ENCODE measurements at regions not wholly inside any gene's neighbourhood (a gene's known extent, or its start where the extent isn't known, plus 50 kb on each side); places are given as distances from the start of the nearest gene placed in this dataset.

GRCh38 chr11:133697161-133697560, 148.2 kb downstream of the SPATA19 start:
- FAIRE-seq (no peak), DNase-seq (no peak)
- H3K36me3 ChIP-seq (ENCODE audit: control insufficient read depth in 3 of 3, insufficient read depth in 2 of 3, low read depth in 1 of 3, low read length in 3 of 3), result no peaks in the 10 kb centered on the region
- no peak overlapping the region for H3K4me3 ChIP-seq (ENCODE audit: low read depth in 1 of 3, low read length in 3 of 3)
- no peaks in the 10 kb centered on the region for H3K4me1 ChIP-seq (ENCODE audit: control insufficient read depth in 3 of 3, insufficient read depth in 2 of 3, low read depth in 1 of 3, low read length in 2 of 3)
- no peak overlapping the region for H3K27ac ChIP-seq (ENCODE audit: low read depth in 1 of 3, low read length in 2 of 3)
- H3K27me3 ChIP-seq (ENCODE audit: control insufficient read depth in 3 of 3, insufficient read depth in 3 of 3, low read length in 3 of 3), result no peaks in the 10 kb centered on the region
- no peaks in the 10 kb centered on the region for H3K9me3 ChIP-seq (ENCODE audit: control insufficient read depth in 2 of 2, insufficient read depth in 1 of 2, low read depth in 1 of 2, low read length in 1 of 2)
- 52 to 57% (median 56%) methylated on average over 5 of the region's 5 CpGs for WGBS, 3 donors

- Histone ChIP-seq H3K27me3 (ENCODE audit: control insufficient read depth in 3 of 3, insufficient read depth in 3 of 3, low read length in 3 of 3) (no peaks in the 10 kb centered on the region), H3K4me1 (ENCODE audit: control insufficient read depth in 3 of 3, insufficient read depth in 2 of 3, low read depth in 1 of 3, low read length in 2 of 3) (no peaks in the 10 kb centered on the region), H3K9me3 (ENCODE audit: control insufficient read depth in 2 of 2, insufficient read depth in 1 of 2, low read depth in 1 of 2, low read length in 1 of 2) (no peaks in the 10 kb centered on the region), H3K36me3 (ENCODE audit: control insufficient read depth in 3 of 3, insufficient read depth in 2 of 3, low read depth in 1 of 3, low read length in 3 of 3) (no peaks in the 10 kb centered on the region), H3K4me3 (ENCODE audit: low read depth in 1 of 3, low read length in 3 of 3) (no peak overlapping the region), H3K27ac (ENCODE audit: low read depth in 1 of 3, low read length in 2 of 3) (no peak overlapping the region)
- WGBS, 3 donors, result 40 to 71% (median 49%) methylated on average over 2 of the region's 2 CpGs
- DNase-seq, result no peak
- FAIRE-seq, result no peak
Observed at GRCh38 chr11:133695387-133695786, 149.9 kb downstream of the SPATA19 start.

GRCh38 chr11:133694701-133695100, 150.6 kb downstream of the SPATA19 start:
- DNase-seq (no peak), FAIRE-seq (no peak)
- no peaks in the 10 kb centered on the region for H3K27me3 ChIP-seq (ENCODE audit: control insufficient read depth in 3 of 3, insufficient read depth in 3 of 3, low read length in 3 of 3)

DNA sequence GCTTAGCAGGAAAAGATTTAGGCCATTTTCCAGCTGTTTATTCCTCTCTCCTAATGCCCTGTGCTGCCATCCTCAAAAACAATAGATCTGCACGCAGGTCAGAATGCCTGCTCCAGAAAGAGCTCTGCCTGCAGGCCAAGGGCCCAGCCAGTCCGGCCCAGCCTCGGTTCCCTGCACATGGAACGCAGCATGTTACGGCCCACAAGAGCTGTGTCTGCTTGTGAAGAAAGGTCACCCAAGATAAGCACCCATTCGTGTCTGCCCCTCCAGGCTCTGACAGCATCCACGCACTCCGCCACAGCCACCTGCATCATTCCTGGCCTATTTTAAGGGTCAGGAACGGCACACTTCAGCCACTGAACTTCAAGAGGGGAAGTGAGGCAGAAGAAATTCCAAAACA, 152.2 kb downstream of the SPATA19 start:
- Histone ChIP-seq H3K27ac (ENCODE audit: low read depth in 1 of 3, low read length in 2 of 3) (no peak overlapping the region), H3K4me3 (ENCODE audit: low read depth in 1 of 3, low read length in 3 of 3) (no peak overlapping the region), H3K36me3 (ENCODE audit: control insufficient read depth in 3 of 3, insufficient read depth in 2 of 3, low read depth in 1 of 3, low read length in 3 of 3) (no peaks in the 10 kb centered on the region), H3K9me3 (ENCODE audit: control insufficient read depth in 2 of 2, insufficient read depth in 1 of 2, low read depth in 1 of 2, low read length in 1 of 2) (no peaks in the 10 kb centered on the region), H3K4me1 (ENCODE audit: control insufficient read depth in 3 of 3, insufficient read depth in 2 of 3, low read depth in 1 of 3, low read length in 2 of 3) (no peaks in the 10 kb centered on the region), H3K27me3 (ENCODE audit: control insufficient read depth in 3 of 3, insufficient read depth in 3 of 3, low read length in 3 of 3) (no peaks in the 10 kb centered on the region)
- DNase-seq (no peak), FAIRE-seq (no peak)
- WGBS, 3 donors, result 82 to 88% (median 85%) methylated on average over 9 of the region's 9 CpGs

More at GRCh38 chr11:133694701-133695100, 150.6 kb downstream of the SPATA19 start:
- Histone ChIP-seq H3K4me1 (ENCODE audit: control insufficient read depth in 3 of 3, insufficient read depth in 2 of 3, low read depth in 1 of 3, low read length in 2 of 3) (no peaks in the 10 kb centered on the region), H3K27ac (ENCODE audit: low read depth in 1 of 3, low read length in 2 of 3) (no peak overlapping the region), H3K36me3 (ENCODE audit: control insufficient read depth in 3 of 3, insufficient read depth in 2 of 3, low read depth in 1 of 3, low read length in 3 of 3) (no peaks in the 10 kb centered on the region), H3K4me3 (ENCODE audit: low read depth in 1 of 3, low read length in 3 of 3) (no peak overlapping the region), H3K9me3 (ENCODE audit: control insufficient read depth in 2 of 2, insufficient read depth in 1 of 2, low read depth in 1 of 2, low read length in 1 of 2) (no peaks in the 10 kb centered on the region)
- WGBS, 3 donors, result 57 to 77% (median 57%) methylated on average over 3 of the region's 3 CpGs

- whole genome bisulfite sequencing, 3 donors, result 63 to 65% (median 64%) methylated on average over 8 of the region's 8 CpGs
- FAIRE-seq, result no peak
- Histone ChIP-seq H3K36me3 (ENCODE audit: control insufficient read depth in 3 of 3, insufficient read depth in 2 of 3, low read depth in 1 of 3, low read length in 3 of 3) (no peaks in the 10 kb centered on the region), H3K9me3 (ENCODE audit: control insufficient read depth in 2 of 2, insufficient read depth in 1 of 2, low read depth in 1 of 2, low read length in 1 of 2) (no peaks in the 10 kb centered on the region), H3K4me1 (ENCODE audit: control insufficient read depth in 3 of 3, insufficient read depth in 2 of 3, low read depth in 1 of 3, low read length in 2 of 3) (no peaks in the 10 kb centered on the region), H3K4me3 (ENCODE audit: low read depth in 1 of 3, low read length in 3 of 3) (no peak overlapping the region), H3K27ac (ENCODE audit: low read depth in 1 of 3, low read length in 2 of 3) (no peak overlapping the region), H3K27me3 (ENCODE audit: control insufficient read depth in 3 of 3, insufficient read depth in 3 of 3, low read length in 3 of 3) (no peaks in the 10 kb centered on the region)
- DNase-seq, result no peak
Observed at GRCh38 chr11:133692126-133692934, 153.0 kb downstream of the SPATA19 start.

DNA sequence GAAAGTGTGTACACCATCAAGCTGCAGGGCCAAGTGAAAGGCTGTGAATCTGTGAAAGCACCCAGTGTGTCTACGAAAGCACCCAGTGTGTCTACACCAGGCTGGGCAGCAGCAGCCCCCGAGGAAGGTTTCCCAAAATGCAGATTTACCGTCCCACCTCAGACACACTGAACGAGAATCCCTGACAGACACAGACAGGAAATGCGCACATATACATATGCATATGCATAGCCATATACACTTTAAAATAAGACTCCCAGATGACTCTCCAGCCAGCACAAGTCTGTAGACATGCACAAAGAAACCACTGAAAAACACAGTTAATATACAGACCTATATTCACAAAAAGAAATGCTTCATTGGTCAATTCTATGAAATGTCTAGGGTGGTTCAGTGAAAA, 155.5 kb upstream of the OPCML start:
- DNase-seq, result no peak
- no peak overlapping the region for H3K4me3 ChIP-seq (ENCODE audit: low read depth in 1 of 3, low read length in 3 of 3)
- 64 to 77% (median 70%) methylated on average over 5 of the region's 5 CpGs for WGBS, 3 donors
- H3K9me3 ChIP-seq (ENCODE audit: control insufficient read depth in 2 of 2, insufficient read depth in 1 of 2, low read depth in 1 of 2, low read length in 1 of 2), result no peaks in the 10 kb centered on the region
- no peaks in the 10 kb centered on the region for H3K4me1 ChIP-seq (ENCODE audit: control insufficient read depth in 3 of 3, insufficient read depth in 2 of 3, low read depth in 1 of 3, low read length in 2 of 3)
- H3K27me3 ChIP-seq (ENCODE audit: control insufficient read depth in 3 of 3, insufficient read depth in 3 of 3, low read length in 3 of 3), result no peaks in the 10 kb centered on the region
- FAIRE-seq, result no peak
- no peaks in the 10 kb centered on the region for H3K36me3 ChIP-seq (ENCODE audit: control insufficient read depth in 3 of 3, insufficient read depth in 2 of 3, low read depth in 1 of 3, low read length in 3 of 3)
- no peak overlapping the region for H3K27ac ChIP-seq (ENCODE audit: low read depth in 1 of 3, low read length in 2 of 3)

DNA sequence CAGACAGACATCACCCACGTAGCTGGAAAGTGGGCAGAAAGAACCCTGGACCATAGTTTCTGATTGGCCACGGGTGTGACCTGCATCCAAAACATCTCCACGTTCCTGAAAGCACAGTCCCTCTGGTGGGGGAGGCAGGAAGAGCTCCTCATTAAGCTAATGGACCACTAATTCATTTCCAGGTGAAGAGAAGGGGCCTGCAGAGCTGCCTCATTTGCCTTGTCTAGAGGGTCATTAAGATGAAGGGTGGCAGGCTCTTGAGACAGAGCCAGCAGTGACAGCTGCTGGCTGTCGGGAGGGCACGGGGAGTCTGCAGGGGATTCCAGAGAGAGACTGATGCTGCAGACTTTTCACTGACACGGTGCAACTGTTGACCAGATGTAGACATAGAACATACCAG, 149.6 kb upstream of the OPCML start:
- FAIRE-seq, result no peak
- no peaks in the 10 kb centered on the region for H3K27me3 ChIP-seq (ENCODE audit: control insufficient read depth in 3 of 3, insufficient read depth in 3 of 3, low read length in 3 of 3)
- H3K9me3 ChIP-seq (ENCODE audit: control insufficient read depth in 2 of 2, insufficient read depth in 1 of 2, low read depth in 1 of 2, low read length in 1 of 2), result no peaks in the 10 kb centered on the region
- H3K4me1 ChIP-seq (ENCODE audit: control insufficient read depth in 3 of 3, insufficient read depth in 2 of 3, low read depth in 1 of 3, low read length in 2 of 3), result no peaks in the 10 kb centered on the region
- no peak overlapping the region for H3K4me3 ChIP-seq (ENCODE audit: low read depth in 1 of 3, low read length in 3 of 3)
- 13 to 15% (median 15%) methylated on average over 6 of the region's 6 CpGs for WGBS, 3 donors
- no peak overlapping the region for H3K27ac ChIP-seq (ENCODE audit: low read depth in 1 of 3, low read length in 2 of 3)
- DNase-seq, result no peak
- no peaks in the 10 kb centered on the region for H3K36me3 ChIP-seq (ENCODE audit: control insufficient read depth in 3 of 3, insufficient read depth in 2 of 3, low read depth in 1 of 3, low read length in 3 of 3)

- Histone ChIP-seq H3K4me3 (ENCODE audit: low read depth in 1 of 3, low read length in 3 of 3) (no peak overlapping the region), H3K27me3 (ENCODE audit: control insufficient read depth in 3 of 3, insufficient read depth in 3 of 3, low read length in 3 of 3) (no peaks in the 10 kb centered on the region), H3K36me3 (ENCODE audit: control insufficient read depth in 3 of 3, insufficient read depth in 2 of 3, low read depth in 1 of 3, low read length in 3 of 3) (no peaks in the 10 kb centered on the region), H3K4me1 (ENCODE audit: control insufficient read depth in 3 of 3, insufficient read depth in 2 of 3, low read depth in 1 of 3, low read length in 2 of 3) (no peaks in the 10 kb centered on the region), H3K27ac (ENCODE audit: low read depth in 1 of 3, low read length in 2 of 3) (no peak overlapping the region), H3K9me3 (ENCODE audit: control insufficient read depth in 2 of 2, insufficient read depth in 1 of 2, low read depth in 1 of 2, low read length in 1 of 2) (no peaks in the 10 kb centered on the region)
- FAIRE-seq, result no peak
- WGBS, 3 donors, result 92 to 94% (median 93%) methylated on average over 5 of the region's 5 CpGs
- no peak for DNase-seq
Observed at GRCh38 chr11:133679896-133680295, 147.6 kb upstream of the OPCML start.

GRCh38 chr11:133678191-133678590, 145.9 kb upstream of the OPCML start:
- no peaks in the 10 kb centered on the region for H3K27me3 ChIP-seq (ENCODE audit: control insufficient read depth in 3 of 3, insufficient read depth in 3 of 3, low read length in 3 of 3)
- WGBS, 3 donors, result 74 to 85% (median 84%) methylated on average over 2 of the region's 2 CpGs
- H3K9me3 ChIP-seq (ENCODE audit: control insufficient read depth in 2 of 2, insufficient read depth in 1 of 2, low read depth in 1 of 2, low read length in 1 of 2), result no peaks in the 10 kb centered on the region
- H3K4me3 ChIP-seq (ENCODE audit: low read depth in 1 of 3, low read length in 3 of 3), result no peak overlapping the region
- H3K27ac ChIP-seq (ENCODE audit: low read depth in 1 of 3, low read length in 2 of 3), result no peak overlapping the region
- H3K36me3 ChIP-seq (ENCODE audit: control insufficient read depth in 3 of 3, insufficient read depth in 2 of 3, low read depth in 1 of 3, low read length in 3 of 3), result no peaks in the 10 kb centered on the region
- DNase-seq (no peak), FAIRE-seq (no peak)
- H3K4me1 ChIP-seq (ENCODE audit: control insufficient read depth in 3 of 3, insufficient read depth in 2 of 3, low read depth in 1 of 3, low read length in 2 of 3), result no peaks in the 10 kb centered on the region
